ENCODE measurements at regions not wholly inside any gene's neighbourhood (a gene's known extent, or its start where the extent isn't known, plus 50 kb on each side); places are given as distances from the start of the nearest gene placed in this dataset.
A peak's percentile ranks its signal among the peaks of the same experiment; 100 is the strongest.

GRCh38 chr2:136534811-136535210 lies 230.5 kb upstream of the THSD7B start:
- H3K4me3 ChIP-seq (replicated peaks; ENCODE audit: low read depth, low read length): no peak overlapping the region
- DNase-seq (ENCODE audit: extremely low read depth, low read depth): no peak
- TF ChIP-seq, protein P1, sequence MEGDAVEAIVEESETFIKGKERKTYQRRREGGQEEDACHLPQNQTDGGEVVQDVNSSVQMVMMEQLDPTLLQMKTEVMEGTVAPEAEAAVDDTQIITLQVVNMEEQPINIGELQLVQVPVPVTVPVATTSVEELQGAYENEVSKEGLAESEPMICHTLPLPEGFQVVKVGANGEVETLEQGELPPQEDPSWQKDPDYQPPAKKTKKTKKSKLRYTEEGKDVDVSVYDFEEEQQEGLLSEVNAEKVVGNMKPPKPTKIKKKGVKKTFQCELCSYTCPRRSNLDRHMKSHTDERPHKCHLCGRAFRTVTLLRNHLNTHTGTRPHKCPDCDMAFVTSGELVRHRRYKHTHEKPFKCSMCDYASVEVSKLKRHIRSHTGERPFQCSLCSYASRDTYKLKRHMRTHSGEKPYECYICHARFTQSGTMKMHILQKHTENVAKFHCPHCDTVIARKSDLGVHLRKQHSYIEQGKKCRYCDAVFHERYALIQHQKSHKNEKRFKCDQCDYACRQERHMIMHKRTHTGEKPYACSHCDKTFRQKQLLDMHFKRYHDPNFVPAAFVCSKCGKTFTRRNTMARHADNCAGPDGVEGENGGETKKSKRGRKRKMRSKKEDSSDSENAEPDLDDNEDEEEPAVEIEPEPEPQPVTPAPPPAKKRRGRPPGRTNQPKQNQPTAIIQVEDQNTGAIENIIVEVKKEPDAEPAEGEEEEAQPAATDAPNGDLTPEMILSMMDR (IDR thresholded peaks at IDR 0.05; ENCODE audit: low read depth, low read length, missing control alignments): no peak

GRCh38 chr2:136532171-136532570 lies 233.2 kb upstream of the THSD7B start:
- TF ChIP-seq, protein P1 (IDR thresholded peaks at IDR 0.05; ENCODE audit: low read depth, low read length, missing control alignments): no peak
- no peak for DNase-seq (ENCODE audit: extremely low read depth, low read depth)
- no peak overlapping the region for H3K4me3 ChIP-seq (replicated peaks; ENCODE audit: low read depth, low read length)

DNA sequence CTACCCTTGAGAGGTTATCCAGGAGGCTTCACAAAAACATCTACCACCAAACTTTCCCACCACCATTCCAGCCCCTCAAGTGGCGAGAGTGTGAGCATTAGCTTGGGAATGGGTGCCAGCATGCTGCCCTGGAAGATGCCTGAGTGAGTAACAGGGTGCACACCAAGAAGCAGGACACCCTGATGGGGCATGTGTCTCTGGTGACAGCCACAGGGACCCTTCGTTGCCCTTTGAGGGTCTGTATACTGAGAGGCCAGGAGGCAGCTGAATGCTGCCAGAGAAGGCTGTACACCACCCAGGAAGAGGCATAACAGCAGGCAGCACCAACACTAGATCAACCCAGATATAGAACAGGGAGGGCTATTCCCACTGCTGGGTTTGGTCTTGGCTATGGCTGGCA lies 233.6 kb upstream of the THSD7B start:
- no peak for DNase-seq (ENCODE audit: extremely low read depth, low read depth)
- H3K4me3 ChIP-seq (replicated peaks; ENCODE audit: low read depth, low read length): no peak overlapping the region
- TF ChIP-seq, protein P1 (IDR thresholded peaks at IDR 0.05; ENCODE audit: low read depth, low read length, missing control alignments): no peak

- DNase-seq (ENCODE audit: extremely low read depth, low read depth): no peak
- TF ChIP-seq, protein P1 (IDR thresholded peaks at IDR 0.05; ENCODE audit: low read depth, low read length, missing control alignments): no peak
- H3K4me3 ChIP-seq (replicated peaks; ENCODE audit: low read depth, low read length): no peak overlapping the region
These were observed 235.2 kb upstream of the THSD7B start for GRCh38 chr2:136530146-136530545.

- H3K4me3 ChIP-seq (replicated peaks; ENCODE audit: low read depth, low read length): no peak overlapping the region
- TF ChIP-seq, protein P1 (IDR thresholded peaks at IDR 0.05; ENCODE audit: low read depth, low read length, missing control alignments): no peak
- peak; percentile 0 for DNase-seq (ENCODE audit: extremely low read depth, low read depth)
These were observed 237.8 kb upstream of the THSD7B start for GRCh38 chr2:136527560-136527959.

DNA sequence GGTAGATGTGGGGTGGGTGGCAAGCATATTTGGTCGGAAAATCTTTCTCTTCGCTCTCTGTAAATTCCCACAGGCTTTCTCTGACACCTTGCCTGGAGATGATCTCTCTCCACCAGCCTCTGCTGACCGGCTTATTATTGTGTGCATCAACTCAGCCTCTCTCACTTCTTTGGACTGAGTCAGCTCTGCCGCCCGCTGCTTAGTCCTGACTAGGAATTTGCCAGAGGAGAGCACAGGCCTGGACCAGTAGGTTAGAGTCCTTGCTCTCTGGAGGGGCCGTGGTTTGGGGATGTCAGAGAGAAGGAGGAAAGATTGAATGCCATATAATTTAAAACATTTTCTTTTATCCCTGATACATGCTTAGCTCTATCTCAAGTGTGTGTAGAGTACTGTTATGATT lies 242.6 kb upstream of the THSD7B start:
- TF ChIP-seq, protein P1 (IDR thresholded peaks at IDR 0.05; ENCODE audit: low read depth, low read length, missing control alignments): no peak
- H3K4me3 ChIP-seq (replicated peaks; ENCODE audit: low read depth, low read length): no peak overlapping the region
- DNase-seq (ENCODE audit: extremely low read depth, low read depth): no peak

GRCh38 chr2:136517716-136518115 lies 247.6 kb upstream of the THSD7B start:
- no peak overlapping the region for H3K4me3 ChIP-seq (replicated peaks; ENCODE audit: low read depth, low read length)
- no peak for DNase-seq (ENCODE audit: extremely low read depth, low read depth)
- TF ChIP-seq, protein P1 (IDR thresholded peaks at IDR 0.05; ENCODE audit: low read depth, low read length, missing control alignments): no peak

All from HFF-Myc (cell line).